SK-N-SH (cell line): ENCODE measurements at regions not wholly inside any gene's neighbourhood (a gene's known extent, or its start where the extent isn't known, plus 50 kb on each side); places are given as distances from the start of the nearest gene placed in this dataset.

Experiments
- CHD2 ChIP-seq: fragments of 150-350 bp; IDR thresholded peaks from 2 replicates; pipeline ENCODE4 v1.6.1; 2018; ENCODE audit warnings: low read length; ENCODE audit not compliant: partially characterized antibody
- POLR2AphosphoS5 ChIP-seq: IDR thresholded peaks from 2 replicates; pipeline ENCODE4 v1.6.1; 2012; ENCODE audit warnings: low read depth, low read length
- RAD21 ChIP-seq: IDR thresholded peaks from 2 replicates; pipeline ENCODE4 v1.6.1; 2012; ENCODE audit warnings: mild to moderate bottlenecking, low read length
- RFX5 ChIP-seq: IDR thresholded peaks from 2 replicates; pipeline ENCODE4 v1.6.1; 2012; ENCODE audit warnings: mild to moderate bottlenecking, improper control_type of control experiment, low read length
- TAF1 ChIP-seq: IDR thresholded peaks from 2 replicates; pipeline ENCODE4 v1.6.1; 2012; ENCODE audit warnings: low read depth, mild to moderate bottlenecking, low read length, moderate library complexity, borderline replicate concordance
- YY1 ChIP-seq: IDR thresholded peaks from 2 replicates; pipeline ENCODE4 v1.4.0; 2012; ENCODE audit warnings: low read depth, mild to moderate bottlenecking
- TF ChIP-seq, protein P1 (sequence below): IDR thresholded peaks from 2 replicates; pipeline ENCODE4 v1.4.0; 2012; ENCODE audit warnings: low read depth
- TF ChIP-seq, protein P2 (sequence below): fragments of 200-600 bp; sonication (generic); IDR thresholded peaks from 2 replicates; pipeline ENCODE4 v1.6.1; 2017; ENCODE audit warnings: antibody characterized with exemption, mild to moderate bottlenecking, moderate library complexity
- TF ChIP-seq, protein P3 (sequence below): IDR thresholded peaks from 2 replicates; pipeline ENCODE4 v1.6.1; 2012; ENCODE audit warnings: mild to moderate bottlenecking, low read depth, low read length, moderate library complexity

DNA sequence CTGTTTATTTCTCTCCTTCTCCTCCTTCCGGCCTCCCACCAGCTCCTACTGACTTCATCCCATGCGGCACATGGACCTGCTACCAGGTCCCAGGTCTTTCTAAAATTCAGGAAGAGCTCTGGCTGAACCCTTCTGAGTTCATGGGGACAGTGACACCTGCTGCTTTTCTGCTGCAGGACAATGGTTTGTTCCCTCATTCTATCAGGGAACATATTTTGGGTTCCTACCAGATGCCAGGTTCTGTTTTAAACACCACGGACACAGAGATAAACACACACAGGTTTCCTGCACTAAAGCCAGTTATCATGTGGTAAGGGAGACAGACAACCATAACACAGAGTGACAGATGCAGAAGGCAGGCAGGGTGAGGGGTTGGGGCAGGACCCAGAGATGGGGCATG, 114.0 kb upstream of the RAB4A start:
- TF ChIP-seq CHD2 (no peak), POLR2AphosphoS5 (no peak), YY1 (no peak), RFX5 (no peak), TAF1 (no peak), RAD21 (peak; percentile 76)
- TF ChIP-seq, protein P1, sequence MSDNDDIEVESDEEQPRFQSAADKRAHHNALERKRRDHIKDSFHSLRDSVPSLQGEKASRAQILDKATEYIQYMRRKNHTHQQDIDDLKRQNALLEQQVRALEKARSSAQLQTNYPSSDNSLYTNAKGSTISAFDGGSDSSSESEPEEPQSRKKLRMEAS = no peak
- TF ChIP-seq, protein P2, sequence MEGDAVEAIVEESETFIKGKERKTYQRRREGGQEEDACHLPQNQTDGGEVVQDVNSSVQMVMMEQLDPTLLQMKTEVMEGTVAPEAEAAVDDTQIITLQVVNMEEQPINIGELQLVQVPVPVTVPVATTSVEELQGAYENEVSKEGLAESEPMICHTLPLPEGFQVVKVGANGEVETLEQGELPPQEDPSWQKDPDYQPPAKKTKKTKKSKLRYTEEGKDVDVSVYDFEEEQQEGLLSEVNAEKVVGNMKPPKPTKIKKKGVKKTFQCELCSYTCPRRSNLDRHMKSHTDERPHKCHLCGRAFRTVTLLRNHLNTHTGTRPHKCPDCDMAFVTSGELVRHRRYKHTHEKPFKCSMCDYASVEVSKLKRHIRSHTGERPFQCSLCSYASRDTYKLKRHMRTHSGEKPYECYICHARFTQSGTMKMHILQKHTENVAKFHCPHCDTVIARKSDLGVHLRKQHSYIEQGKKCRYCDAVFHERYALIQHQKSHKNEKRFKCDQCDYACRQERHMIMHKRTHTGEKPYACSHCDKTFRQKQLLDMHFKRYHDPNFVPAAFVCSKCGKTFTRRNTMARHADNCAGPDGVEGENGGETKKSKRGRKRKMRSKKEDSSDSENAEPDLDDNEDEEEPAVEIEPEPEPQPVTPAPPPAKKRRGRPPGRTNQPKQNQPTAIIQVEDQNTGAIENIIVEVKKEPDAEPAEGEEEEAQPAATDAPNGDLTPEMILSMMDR = peak; percentile 46
- TF ChIP-seq, protein P3, sequence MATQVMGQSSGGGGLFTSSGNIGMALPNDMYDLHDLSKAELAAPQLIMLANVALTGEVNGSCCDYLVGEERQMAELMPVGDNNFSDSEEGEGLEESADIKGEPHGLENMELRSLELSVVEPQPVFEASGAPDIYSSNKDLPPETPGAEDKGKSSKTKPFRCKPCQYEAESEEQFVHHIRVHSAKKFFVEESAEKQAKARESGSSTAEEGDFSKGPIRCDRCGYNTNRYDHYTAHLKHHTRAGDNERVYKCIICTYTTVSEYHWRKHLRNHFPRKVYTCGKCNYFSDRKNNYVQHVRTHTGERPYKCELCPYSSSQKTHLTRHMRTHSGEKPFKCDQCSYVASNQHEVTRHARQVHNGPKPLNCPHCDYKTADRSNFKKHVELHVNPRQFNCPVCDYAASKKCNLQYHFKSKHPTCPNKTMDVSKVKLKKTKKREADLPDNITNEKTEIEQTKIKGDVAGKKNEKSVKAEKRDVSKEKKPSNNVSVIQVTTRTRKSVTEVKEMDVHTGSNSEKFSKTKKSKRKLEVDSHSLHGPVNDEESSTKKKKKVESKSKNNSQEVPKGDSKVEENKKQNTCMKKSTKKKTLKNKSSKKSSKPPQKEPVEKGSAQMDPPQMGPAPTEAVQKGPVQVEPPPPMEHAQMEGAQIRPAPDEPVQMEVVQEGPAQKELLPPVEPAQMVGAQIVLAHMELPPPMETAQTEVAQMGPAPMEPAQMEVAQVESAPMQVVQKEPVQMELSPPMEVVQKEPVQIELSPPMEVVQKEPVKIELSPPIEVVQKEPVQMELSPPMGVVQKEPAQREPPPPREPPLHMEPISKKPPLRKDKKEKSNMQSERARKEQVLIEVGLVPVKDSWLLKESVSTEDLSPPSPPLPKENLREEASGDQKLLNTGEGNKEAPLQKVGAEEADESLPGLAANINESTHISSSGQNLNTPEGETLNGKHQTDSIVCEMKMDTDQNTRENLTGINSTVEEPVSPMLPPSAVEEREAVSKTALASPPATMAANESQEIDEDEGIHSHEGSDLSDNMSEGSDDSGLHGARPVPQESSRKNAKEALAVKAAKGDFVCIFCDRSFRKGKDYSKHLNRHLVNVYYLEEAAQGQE = no peak
